ENCODE measurements at regions not wholly inside any gene's neighbourhood (a gene's known extent, or its start where the extent isn't known, plus 50 kb on each side); places are given as distances from the start of the nearest gene placed in this dataset. TPM values are rescaled to one million over a fixed set of nuclear protein-coding genes. Genes with fewer than 3 reads are reported as not detected.

DNA sequence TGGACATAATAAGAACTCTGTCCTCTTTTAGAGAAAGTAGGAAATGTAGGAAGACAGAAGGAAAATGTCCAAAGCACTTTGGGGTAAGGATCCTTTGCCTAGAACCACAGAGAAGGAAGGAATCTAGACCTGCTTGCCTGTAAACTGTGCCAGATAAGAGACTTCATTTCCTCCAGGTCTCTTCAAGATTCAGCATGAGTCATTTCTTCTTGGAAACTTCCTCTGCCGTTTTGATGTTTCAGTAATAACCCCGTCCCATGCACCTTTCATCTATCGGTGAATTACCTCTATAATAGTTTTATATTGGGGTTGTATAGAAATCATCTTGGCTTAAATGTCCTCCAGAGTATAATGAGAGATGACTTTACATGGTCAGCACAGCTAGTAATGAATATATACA is 63.2 kb upstream of the LRATD1 start:
- WGBS, 2 experiments (ENCODE audit: low coverage in 1 of 2, low lambda C conversion rate in 2 of 2, missing lambda C conversion rate in 2 of 2): 62% methylated on average over 3 of the region's 3 CpGs
- TF ChIP-seq EZH2phosphoT487 (IDR thresholded peaks at IDR 0.05; ENCODE audit: insufficient read depth, low read depth) (no peak), EZH2 (IDR thresholded peaks at IDR 0.05; ENCODE audit: insufficient read depth, poor library complexity, severe bottlenecking) (no peak)
- no peak overlapping the region for H3K4me3 ChIP-seq
- H3F3A ChIP-seq (ENCODE audit: insufficient read depth): no peaks in the 10 kb centered on the region
- H2AFZ ChIP-seq: no peak overlapping the region
- H3K36me3 ChIP-seq (ENCODE audit: low read depth): no peaks in the 10 kb centered on the region
- H3K79me2 ChIP-seq (ENCODE audit: insufficient read depth): no peaks in the 10 kb centered on the region
- H4K20me1 ChIP-seq (ENCODE audit: insufficient read depth): no peaks in the 10 kb centered on the region
- no peak overlapping the region for H3K4me2 ChIP-seq (ENCODE audit: unreplicated experiment)
- H3K27ac ChIP-seq: no peak overlapping the region
- no peaks in the 10 kb centered on the region for H3K9me3 ChIP-seq (ENCODE audit: low read depth)
- H3K9ac ChIP-seq: no peak overlapping the region
- no peaks in the 10 kb centered on the region for H3K27me3 ChIP-seq (replicated peaks; ENCODE audit: insufficient read depth)
- in situ Hi-C loops (cut with MboI): no loop called here
- no peaks in the 10 kb centered on the region for H3K4me1 ChIP-seq (ENCODE audit: insufficient read depth)
- no peak for DNase-seq
- H3K9me2 ChIP-seq (ENCODE audit: insufficient read depth): no peaks in the 10 kb centered on the region

DNA sequence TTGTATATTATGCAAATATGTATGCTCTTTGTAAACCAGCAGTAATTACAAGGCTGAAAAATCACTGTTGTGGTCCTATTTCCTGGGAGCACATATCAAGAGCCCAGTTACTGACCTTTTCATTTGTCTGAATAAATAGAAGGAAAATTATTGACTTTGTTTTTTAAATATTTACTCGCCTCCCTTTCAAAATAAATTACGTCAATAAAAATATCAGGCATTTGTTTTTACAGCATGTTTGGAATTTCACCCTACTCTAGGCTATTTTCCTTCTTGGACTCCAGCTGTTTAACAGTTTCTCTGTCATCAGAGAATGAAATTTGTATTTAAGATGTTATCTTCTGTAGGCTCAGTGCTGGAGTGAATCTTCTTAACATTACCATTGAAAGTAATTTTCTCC is 59.9 kb upstream of the LRATD1 start:
- H3K79me2 ChIP-seq (ENCODE audit: insufficient read depth): no peaks in the 10 kb centered on the region
- no peaks in the 10 kb centered on the region for H3K9me3 ChIP-seq (ENCODE audit: low read depth)
- no peak overlapping the region for H3K4me2 ChIP-seq (ENCODE audit: unreplicated experiment)
- no peak overlapping the region for H3K27ac ChIP-seq
- H3F3A ChIP-seq (ENCODE audit: insufficient read depth): no peaks in the 10 kb centered on the region
- H3K9me2 ChIP-seq (ENCODE audit: insufficient read depth): no peaks in the 10 kb centered on the region
- in situ Hi-C loops (cut with MboI): no loop called here
- no peaks in the 10 kb centered on the region for H3K4me1 ChIP-seq (ENCODE audit: insufficient read depth)
- H2AFZ ChIP-seq: no peak overlapping the region
- H3K9ac ChIP-seq: no peak overlapping the region
- H3K36me3 ChIP-seq (ENCODE audit: low read depth): no peaks in the 10 kb centered on the region
- H3K4me3 ChIP-seq: no peak overlapping the region
- 28 to 31% methylated on average over 2 of the region's 2 CpGs for WGBS, 2 experiments (ENCODE audit: low coverage in 1 of 2, low lambda C conversion rate in 2 of 2, missing lambda C conversion rate in 2 of 2)
- 0 out of 2 replicates have a peak, but pooled peaks cover 3% of the 10 kb centered on the region for H3K27me3 ChIP-seq (replicated peaks; ENCODE audit: insufficient read depth)
- DNase-seq: no peak
- TF ChIP-seq EZH2phosphoT487 (IDR thresholded peaks at IDR 0.05; ENCODE audit: insufficient read depth, low read depth): no peak
- no peak for TF ChIP-seq EZH2 (IDR thresholded peaks at IDR 0.05; ENCODE audit: insufficient read depth, poor library complexity, severe bottlenecking)
- H4K20me1 ChIP-seq (ENCODE audit: insufficient read depth): no peaks in the 10 kb centered on the region

DNA sequence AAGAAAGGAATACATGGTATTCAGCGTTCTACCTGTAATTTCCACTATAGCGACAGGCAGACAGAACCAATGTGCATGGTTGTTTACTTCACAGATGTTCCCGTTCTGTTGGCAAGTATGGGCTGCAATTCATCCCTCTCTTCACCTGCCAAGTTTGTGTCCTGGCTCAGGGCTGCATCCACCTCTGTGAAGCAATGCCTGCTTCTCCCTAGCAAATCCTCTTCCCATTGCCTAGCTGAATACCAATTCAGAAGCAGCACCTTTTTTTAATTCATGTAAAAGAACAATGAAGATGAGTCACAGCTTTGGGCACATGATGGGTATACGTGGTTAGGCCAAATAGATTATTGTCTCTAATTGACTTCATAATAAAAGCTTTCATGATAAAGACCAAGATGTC is 54.7 kb upstream of the LRATD1 start:
- Histone ChIP-seq H3K36me3 (ENCODE audit: low read depth) (no peaks in the 10 kb centered on the region), H3K27ac (no peak overlapping the region), H2AFZ (no peak overlapping the region), H3K79me2 (ENCODE audit: insufficient read depth) (no peaks in the 10 kb centered on the region), H3K4me1 (ENCODE audit: insufficient read depth) (no peaks in the 10 kb centered on the region), H3K4me2 (ENCODE audit: unreplicated experiment) (no peak overlapping the region), H3K9me2 (ENCODE audit: insufficient read depth) (no peaks in the 10 kb centered on the region), H3K9ac (no peak overlapping the region), H4K20me1 (ENCODE audit: insufficient read depth) (no peaks in the 10 kb centered on the region), H3K4me3 (no peak overlapping the region), H3K9me3 (ENCODE audit: low read depth) (no peaks in the 10 kb centered on the region), H3F3A (ENCODE audit: insufficient read depth) (no peaks in the 10 kb centered on the region), H3K27me3 (replicated peaks; ENCODE audit: insufficient read depth) (0 out of 2 replicates have a peak, but pooled peaks cover 3% of the 10 kb centered on the region)
- whole genome bisulfite sequencing, 2 experiments (ENCODE audit: low coverage in 1 of 2, low lambda C conversion rate in 2 of 2, missing lambda C conversion rate in 2 of 2): 41 to 51% methylated on average over 4 of the region's 4 CpGs
- TF ChIP-seq EZH2 (IDR thresholded peaks at IDR 0.05; ENCODE audit: insufficient read depth, poor library complexity, severe bottlenecking) (no peak), EZH2phosphoT487 (IDR thresholded peaks at IDR 0.05; ENCODE audit: insufficient read depth, low read depth) (no peak)
- DNase-seq: no peak
- in situ Hi-C loops (cut with MboI): no loop called here

Small RNAs in the stretch of these regions (small RNA-seq; reads per million reads assigned to genes)
- gene RF00017 (ENCODE audit: low read depth, low replicate concordance): not detected
- gene RNU6-1288P (ENCODE audit: low read depth, low replicate concordance): not detected

Measured in GM23248 (cell line).